Uterus (tissue), 2 donors: ENCODE measurements at regions not wholly inside any gene's neighbourhood (a gene's known extent, or its start where the extent isn't known, plus 50 kb on each side); places are given as distances from the start of the nearest gene placed in this dataset.

Experiments used
- CTCF ChIP-seq, 4 experiments: fragments of 200-600 bp in 2 of 4; fragments of 450-650 bp in 2 of 4; sonication (generic) in 2 of 4; IDR thresholded peaks; one replicate each; pipeline ENCODE4 v1.5.1; 2016 to 2019; ENCODE audit warnings: antibody characterized with exemption in 4 of 4, mild to moderate bottlenecking in 2 of 4, moderate library complexity in 1 of 4
- POLR2A ChIP-seq, 2 donors: fragments of 450-650 bp; IDR thresholded peaks; one replicate each; pipeline ENCODE4 v1.6.1; 2016; ENCODE audit warnings: antibody characterized with exemption in 2 of 2, mild to moderate bottlenecking in 1 of 2, moderate library complexity in 1 of 2

- TF ChIP-seq CTCF (IDR thresholded peaks at IDR 0.05), result no peak
- TF ChIP-seq POLR2A (IDR thresholded peaks at IDR 0.05), result no peak
These were observed 194.0 kb upstream of the SLC16A7 start for GRCh38 chr12:59401862-59402261.
